ENCODE measurements at regions not wholly inside any gene's neighbourhood (a gene's known extent, or its start where the extent isn't known, plus 50 kb on each side); places are given as distances from the start of the nearest gene placed in this dataset.

DNA sequence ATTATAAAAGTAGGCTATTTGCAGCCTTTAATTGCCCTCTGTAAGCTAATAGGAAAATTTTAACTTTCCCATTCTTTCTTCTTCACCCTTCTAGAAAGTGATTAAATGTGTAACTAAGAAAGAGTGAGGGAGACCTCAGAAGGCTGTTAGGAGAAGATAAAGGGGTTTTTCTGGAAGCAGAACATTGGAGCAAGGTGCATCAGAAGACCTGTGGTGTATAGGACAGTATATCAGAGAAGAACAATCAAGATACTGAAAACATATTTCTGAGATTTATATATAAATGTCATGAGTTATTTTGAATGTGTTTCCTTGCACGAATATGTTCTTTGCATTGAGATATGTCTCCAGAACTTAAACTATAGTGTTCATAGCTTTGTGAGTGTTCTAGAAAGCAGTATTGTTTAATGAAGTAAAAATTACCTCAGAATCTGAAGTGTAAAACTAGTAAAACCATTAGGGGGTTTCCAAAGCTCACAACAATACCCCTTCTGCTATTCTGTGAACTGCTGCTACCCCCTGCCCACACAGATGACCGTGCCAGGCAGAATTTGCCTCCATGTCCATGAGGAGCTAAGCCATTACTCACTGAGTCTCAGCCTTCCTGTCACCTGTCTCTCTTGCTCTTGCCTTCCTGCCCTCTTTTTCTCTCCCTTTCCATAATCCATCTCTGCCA is 537.9 kb downstream of the EPHA4 start:
- no peak for DNase-seq

GRCh38 chr2:221034973-221035372 is 537.1 kb downstream of the EPHA4 start:
- no peak for DNase-seq

- DNase-seq, result no peak
These were observed 529.2 kb downstream of the EPHA4 start for GRCh38 chr2:221042926-221043325.

DNA sequence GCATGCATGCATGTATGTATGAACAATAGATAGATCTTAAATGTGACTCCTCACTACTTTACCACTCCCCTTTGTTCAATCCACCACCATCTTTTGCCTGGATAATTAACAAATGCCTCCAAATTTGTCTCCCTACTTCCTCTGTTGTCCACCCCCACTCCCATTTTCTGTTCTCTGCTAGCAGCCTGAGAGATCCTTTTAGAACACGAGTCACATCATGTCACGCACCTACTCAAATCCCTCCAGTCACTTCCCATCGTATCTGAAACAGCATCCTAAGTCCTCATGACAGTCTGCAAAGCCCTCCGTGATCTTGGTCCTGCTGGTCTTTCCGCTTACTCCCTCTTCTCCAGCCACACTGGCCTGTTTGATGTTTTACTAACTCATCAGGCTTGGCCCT is 527.3 kb downstream of the EPHA4 start:
- DNase-seq, result no peak

- no peak for DNase-seq
These were observed 521.9 kb downstream of the EPHA4 start for GRCh38 chr2:221050020-221050795.

DNA sequence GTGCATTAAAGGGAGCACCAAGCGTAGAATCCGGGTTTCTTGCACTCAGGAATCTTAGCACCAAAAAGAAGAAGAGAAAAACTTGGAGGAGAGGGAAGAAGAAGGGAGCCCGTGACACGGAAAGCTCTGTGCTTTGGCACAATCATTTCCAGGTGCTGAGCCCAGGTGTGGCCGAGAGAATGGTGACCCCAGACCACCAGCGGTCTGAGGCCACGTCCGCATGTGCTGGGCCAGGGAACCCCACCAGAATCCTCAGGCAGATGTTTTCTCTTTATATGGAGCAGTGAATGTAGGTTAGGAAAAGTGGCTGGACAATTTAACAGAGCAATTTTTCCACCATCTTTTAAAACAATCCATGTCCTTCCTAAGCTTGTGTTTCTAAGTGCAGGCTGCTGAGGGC is 520.9 kb downstream of the EPHA4 start:
- DNase-seq, result no peak

- no peak for DNase-seq
These were observed 511.7 kb downstream of the EPHA4 start for GRCh38 chr2:221060376-221060775.

DNA sequence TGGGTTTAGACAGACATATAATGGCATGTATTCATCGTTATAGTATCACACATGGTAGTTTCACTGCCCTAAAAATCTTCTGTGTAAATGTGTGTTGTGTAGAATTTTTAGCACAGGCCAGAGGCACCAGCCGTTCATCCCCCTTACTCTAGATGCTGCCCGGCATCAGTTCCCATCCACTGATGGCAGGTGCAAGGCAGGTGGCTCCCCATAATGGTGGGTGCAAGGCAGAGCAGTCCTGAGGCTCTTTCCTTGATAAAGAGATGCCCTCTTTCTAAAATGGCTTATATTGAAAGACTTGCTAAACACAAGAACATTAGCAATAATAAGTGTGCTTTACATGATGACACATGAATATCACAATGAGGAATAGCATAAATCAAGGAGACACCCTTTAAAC is 508.5 kb downstream of the EPHA4 start:
- DNase-seq, result no peak

DNA sequence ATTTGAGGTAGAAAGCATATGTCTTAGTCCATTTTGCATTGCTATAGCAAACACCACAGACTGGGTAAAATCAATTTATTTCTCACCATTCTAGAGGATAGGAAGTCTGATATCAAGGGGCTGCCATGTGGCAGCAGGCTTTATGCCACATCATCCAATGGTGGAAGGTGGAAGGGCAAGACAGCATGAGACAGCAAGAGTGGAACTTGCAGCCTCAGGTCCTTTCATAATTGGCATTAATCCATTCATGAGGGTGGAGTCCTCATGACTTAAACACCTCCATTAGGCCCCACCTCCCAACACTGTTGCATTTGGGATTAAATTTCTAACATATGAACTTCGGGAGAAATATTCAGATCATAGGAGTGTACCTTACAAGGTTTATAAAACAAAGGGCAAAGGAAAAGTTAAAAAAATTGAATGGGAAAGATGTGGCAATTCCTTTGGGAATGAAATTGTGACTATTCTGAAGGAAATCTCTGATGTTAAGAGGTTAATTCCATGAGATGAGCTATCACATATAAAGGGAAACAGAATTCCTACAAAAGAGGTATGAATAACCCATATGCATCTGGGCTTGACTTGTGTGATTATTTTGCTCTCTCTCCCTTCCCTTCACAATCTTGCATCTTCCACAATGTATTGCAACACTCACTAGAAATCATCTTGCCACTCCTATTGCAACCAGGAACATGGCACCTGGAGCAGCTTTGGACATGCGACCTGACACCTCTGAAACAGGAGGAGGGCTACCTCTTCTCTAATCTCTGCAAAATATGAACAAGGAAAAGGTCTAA is 507.8 kb downstream of the EPHA4 start:
- no peak for DNase-seq

GRCh38 chr2:221064880-221065279 is 507.2 kb downstream of the EPHA4 start:
- no peak for DNase-seq

- DNase-seq, result no peak
These were observed 504.0 kb downstream of the EPHA4 start for GRCh38 chr2:221068123-221068522.

GRCh38 chr2:221070106-221070505 is 502.0 kb downstream of the EPHA4 start:
- no peak for DNase-seq

DNA sequence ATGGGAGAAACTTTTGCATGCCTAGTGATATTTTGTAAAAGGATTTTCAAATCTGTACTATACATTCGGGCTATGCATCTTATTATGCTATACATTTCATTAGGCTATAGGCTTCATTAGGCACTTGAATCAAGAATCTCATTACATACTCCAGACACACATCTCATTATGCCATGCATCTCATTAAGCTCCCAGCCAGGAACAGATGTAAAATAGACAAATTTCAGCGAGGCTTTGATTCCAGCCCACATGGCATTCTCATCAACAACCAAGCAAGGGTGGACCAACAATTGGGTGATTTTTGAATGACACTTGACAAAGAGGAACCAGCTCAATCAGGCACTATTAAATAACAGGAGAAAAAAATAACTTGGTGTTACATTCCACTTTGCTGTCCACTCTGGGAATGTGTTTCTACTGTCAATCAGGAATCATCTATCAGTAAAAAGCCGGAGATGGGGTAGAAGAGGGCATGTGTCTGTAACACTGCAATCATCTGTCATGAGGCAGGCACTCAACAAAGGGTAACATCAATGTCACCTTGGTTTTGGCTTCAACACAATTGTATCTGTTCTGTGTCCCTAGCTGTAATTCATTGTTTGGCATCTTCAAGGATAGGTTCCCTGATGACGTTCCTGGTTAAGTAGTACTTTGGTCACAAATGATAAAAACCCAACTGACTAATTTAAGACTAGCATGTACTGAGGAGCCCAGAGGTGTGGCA is 498.6 kb downstream of the EPHA4 start:
- no peak for DNase-seq

DNA sequence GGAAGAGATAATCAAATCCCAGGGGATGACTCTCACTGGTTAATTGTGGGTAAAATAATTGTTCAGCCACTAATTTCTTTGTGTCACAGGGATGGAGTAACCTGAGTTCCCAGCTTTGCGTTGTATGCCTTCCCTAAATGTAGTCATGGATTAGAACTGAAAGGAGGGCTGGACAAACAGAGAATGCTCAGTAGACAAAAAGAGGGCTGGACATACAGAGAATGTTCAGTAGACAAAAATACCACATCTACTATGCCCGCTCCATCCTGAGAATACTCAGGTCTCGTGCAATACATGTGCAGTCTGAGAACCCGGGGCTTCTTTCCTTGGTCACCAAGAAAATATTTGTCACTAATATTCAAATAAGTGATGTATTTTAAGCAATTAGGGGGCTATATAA is 497.9 kb downstream of the EPHA4 start:
- no peak for DNase-seq

DNA sequence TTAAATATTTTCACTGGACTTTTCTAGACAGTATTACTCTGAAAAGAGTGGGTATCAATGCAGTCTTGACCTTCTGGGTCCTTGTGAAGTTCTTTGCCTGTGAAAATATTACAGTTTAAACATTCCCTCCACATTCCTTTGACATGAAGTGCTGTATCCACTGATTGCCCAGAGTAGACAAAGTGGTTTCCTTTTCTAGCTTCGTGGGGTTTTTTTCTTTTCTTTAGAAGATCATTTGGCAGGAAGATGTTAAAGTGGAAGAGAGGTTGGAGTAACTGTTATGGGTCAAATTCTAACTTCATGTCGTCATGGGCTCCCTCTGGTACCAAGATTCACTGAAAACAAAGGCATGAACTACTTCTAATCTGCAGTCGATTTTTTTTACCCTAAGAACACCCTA is 496.9 kb downstream of the EPHA4 start:
- no peak for DNase-seq

GRCh38 chr2:221077251-221077650 is 494.9 kb downstream of the EPHA4 start:
- DNase-seq, result no peak

DNA sequence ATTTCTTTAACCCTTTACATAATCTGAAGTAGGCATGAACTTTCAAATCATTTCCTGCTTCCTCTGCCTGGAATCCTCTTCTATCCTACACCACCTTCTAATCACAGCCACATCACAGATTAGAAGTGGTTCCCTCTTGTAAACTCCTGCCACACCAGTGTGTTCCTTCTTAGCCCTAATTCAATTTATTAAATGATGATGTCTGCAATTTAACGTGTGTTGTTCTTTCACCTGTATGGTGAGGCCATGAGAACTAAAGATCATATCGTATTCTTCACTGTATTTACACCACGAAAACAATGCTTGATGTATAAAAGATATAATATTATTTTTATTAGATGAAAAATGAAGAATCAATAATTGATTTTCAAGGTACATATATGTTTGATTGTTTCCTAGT is 494.3 kb downstream of the EPHA4 start:
- no peak for DNase-seq

- no peak for DNase-seq
These were observed 486.7 kb downstream of the EPHA4 start for GRCh38 chr2:221085341-221085900.

GRCh38 chr2:221085936-221086335 is 486.2 kb downstream of the EPHA4 start:
- DNase-seq, result no peak

GRCh38 chr2:221087779-221088178 is 484.3 kb downstream of the EPHA4 start:
- DNase-seq, result no peak

DNA sequence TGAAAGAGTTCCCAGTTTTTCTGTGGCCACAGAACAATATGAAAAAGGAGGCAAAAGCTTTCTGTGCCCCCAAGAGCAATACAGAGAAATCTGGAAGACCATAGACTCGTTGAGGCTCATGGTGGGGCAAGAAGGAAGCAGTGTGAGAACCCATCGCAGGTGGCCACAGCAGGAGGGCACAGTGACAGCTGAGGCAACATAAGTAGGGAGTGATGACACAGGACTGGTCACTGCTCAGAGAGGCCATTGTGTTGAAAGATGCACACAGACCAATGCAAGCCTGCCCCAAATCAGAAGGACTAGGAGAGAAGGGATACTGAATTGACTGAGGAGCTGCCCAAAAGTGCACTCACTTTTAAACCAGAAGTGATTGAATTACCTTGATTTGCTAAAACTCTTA is 483.6 kb downstream of the EPHA4 start:
- no peak for DNase-seq

- DNase-seq, result no peak
These were observed 476.7 kb downstream of the EPHA4 start for GRCh38 chr2:221095356-221095755.
